GM19452 (cell line): ENCODE measurements at regions not wholly inside any gene's neighbourhood (a gene's known extent, or its start where the extent isn't known, plus 50 kb on each side); places are given as distances from the start of the nearest gene placed in this dataset.

Experiments used
- ATAC-seq: cut with Tn5 transposase; IDR thresholded peaks from one replicate; pipeline ENCODE4 v1.9.1; 2021; ENCODE audit not compliant: unreplicated experiment

DNA sequence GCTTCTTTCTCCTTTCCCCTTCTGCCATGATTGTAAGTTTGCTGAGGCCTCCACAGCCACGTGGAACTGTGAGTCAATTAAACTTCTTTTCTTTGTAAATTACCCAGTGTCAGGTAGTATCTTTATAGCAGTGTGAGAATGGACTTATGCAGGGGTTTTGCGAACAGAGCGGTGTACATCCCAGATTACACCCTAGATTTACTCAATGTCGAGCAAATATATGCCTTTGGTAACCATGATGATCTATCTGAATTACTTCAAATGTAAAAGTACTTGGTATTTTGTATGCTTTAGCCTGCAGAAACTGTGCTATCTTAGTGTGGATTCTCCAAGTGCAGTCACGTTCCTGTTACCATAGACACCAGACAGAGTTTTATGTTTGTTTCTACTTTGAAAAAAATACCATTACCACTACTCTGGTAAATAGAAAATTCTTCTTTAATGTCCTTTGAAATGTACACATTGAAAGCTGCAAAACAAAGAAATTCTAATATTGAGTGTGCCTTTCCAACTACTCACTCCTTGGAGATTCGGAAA is 510.4 kb upstream of the ARGLU1 start:
- no peak for ATAC-seq

DNA sequence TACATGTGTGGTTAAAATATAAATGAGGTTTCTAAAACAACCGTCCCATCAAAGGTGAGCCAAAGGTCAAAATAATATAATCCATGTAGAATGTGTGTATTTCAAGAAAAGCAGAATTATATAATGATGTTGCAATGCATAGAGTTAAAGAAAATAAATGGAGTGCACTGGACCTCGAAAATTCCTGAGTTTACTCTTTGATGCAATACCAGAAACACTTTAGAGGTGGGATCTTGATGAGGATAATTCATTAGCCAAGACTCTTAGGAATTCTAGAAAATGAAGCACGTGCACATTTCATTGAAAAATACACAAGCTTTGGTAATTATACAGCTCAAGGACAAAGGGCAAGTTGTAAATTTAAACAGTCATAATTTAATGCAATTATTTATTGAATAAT is 508.9 kb upstream of the ARGLU1 start:
- no peak for ATAC-seq

DNA sequence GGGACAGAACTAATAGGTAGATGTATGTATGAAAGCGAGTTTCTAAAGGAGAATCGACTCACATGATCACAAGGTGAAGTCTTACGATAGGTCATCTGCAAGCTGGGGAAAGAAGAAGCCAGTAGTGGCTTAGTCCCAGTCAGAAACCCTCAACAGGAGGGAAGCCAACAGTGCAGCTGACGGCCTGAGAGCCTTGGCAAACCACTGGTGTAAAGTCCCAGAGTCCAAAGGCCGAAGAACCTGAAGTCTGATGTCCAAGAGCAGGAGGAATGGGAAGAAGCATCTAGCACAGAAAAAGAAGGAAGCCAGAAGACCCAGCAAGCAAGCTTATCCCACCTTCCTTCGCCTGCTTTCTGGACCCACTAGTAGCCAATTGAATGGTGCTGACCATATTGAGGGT is 507.6 kb upstream of the ARGLU1 start:
- no peak for ATAC-seq

DNA sequence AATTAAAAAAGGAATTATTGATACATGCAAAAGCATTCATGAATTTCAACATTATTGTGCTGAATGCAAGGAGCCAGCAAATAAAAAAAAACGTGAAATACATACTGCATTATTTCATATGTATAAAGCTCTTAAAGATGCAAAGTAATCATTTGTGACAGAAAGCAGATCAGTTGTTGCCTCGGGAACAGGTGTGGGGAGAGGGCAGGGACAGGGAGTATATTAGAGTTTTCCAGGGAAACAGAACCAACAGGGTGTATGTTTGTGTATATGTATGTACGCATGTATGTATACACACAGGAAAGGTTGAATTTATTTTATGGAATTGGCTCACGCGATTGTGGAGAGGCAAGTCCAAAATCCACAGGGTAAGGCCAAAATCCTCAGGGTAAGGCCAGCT is 502.9 kb upstream of the ARGLU1 start:
- no peak for ATAC-seq

DNA sequence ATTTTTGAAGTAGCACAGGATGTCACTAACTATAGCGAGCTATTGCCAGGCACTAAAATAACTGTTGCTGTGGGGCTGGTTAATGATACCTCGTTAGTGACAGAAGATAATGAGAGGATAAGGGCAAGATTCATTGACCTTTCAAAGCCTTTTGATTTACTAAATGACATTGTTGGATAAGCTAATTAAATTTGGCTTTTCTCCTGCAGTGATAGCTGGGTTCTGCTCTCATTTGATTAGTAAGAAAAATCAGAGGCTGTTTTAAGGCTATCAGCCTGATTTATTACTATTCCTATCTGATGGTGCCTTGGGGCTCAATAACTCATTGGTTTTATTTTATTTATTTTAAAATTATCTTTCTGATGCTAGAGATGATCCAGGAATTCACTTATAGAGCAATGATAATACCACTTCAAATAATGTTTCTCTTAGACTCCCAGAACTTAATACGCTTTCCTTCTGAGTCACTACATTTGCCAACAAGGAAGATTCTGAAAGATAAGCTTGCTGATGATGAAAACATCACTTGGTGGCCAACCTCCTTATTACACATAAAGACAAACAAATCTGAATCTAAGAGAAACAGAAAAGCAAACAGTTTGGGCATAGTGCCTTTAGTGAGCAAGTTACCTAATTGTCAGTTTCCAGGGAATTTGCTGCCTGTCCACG is 501.3 kb upstream of the ARGLU1 start:
- ATAC-seq = no peak

DNA sequence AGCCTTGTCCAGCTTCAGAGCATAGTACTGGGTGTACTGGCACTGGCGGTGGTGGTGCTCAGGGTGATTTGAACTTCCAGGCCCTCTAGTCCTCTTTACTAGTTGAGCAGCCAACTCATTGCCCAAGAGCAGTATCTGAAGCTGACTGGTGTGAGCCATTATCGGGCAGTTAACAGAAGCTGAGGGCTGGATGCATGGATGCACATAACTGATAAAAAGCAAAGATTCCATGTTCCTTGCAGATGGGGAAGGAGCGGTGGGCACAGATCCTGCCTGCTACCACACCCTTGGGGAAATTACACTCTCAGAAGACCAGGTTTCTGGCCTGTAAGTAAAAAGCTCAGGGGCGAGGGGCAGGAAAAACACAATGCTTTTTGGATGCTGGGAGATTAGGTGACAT is 499.4 kb upstream of the ARGLU1 start:
- no peak for ATAC-seq

DNA sequence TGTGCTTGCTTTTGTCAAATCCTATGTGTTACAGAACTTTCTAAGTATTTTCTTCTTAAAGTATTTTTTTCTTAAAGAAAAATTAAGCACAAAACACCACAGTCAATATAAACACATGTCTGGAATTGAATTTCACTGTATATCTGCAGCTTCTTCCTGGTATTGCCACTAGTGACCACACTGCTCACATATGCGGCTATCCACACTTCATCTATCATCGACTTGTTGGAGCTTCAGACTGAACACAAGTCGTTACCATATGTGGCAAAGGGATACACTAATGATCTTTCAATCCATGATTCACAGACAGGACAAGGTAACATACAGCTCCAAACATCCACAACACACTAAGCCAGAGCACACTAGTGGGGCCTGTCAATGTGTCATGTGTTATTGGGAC is 498.4 kb upstream of the ARGLU1 start:
- no peak for ATAC-seq

DNA sequence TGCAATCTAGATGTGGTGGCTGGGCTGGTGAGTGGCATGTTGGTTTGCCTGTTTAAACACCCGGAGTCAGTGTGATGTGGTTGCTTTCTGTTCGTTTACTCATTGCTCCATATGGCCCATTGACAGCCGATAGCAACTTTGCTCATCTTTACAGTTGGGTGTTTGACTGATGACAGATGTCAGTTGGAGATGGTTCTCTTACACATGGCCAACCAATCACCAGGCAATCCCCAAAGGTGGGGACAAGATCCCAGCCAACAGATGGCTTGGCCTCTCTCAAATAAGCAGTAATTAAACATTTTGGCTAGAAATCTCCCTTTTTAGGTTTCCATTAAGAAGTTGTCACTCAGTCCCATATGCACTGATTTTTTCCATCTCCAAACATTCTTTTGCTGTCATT is 497.1 kb upstream of the ARGLU1 start:
- no peak for ATAC-seq

DNA sequence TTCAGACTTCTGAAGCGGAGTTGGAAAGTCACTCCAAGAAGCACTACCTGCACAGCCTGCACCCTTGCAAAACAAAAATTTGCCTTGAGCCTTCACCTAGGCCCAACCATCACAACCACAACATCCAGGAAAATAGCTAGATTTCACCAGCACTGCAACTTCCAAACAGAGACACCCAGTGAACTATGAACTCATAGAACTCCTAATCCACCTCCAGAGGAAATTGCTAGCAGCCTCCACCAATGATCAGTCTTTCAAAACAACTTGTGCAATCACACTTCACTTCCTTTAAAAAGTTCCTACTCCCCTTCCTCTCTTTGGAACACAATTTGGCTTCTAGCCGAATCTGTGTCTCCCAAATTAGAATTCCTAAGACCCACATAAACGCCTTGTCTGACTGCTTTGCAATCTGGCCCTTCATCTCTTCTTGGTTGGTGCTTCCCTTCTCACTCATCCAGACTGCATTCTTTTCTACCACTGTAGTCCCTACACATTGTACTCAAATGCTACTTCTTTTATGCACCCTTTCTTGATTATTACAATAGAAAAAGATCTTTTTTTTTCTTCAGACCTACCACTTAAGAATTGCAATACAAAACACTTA is 489.2 kb upstream of the ARGLU1 start:
- ATAC-seq = no peak

DNA sequence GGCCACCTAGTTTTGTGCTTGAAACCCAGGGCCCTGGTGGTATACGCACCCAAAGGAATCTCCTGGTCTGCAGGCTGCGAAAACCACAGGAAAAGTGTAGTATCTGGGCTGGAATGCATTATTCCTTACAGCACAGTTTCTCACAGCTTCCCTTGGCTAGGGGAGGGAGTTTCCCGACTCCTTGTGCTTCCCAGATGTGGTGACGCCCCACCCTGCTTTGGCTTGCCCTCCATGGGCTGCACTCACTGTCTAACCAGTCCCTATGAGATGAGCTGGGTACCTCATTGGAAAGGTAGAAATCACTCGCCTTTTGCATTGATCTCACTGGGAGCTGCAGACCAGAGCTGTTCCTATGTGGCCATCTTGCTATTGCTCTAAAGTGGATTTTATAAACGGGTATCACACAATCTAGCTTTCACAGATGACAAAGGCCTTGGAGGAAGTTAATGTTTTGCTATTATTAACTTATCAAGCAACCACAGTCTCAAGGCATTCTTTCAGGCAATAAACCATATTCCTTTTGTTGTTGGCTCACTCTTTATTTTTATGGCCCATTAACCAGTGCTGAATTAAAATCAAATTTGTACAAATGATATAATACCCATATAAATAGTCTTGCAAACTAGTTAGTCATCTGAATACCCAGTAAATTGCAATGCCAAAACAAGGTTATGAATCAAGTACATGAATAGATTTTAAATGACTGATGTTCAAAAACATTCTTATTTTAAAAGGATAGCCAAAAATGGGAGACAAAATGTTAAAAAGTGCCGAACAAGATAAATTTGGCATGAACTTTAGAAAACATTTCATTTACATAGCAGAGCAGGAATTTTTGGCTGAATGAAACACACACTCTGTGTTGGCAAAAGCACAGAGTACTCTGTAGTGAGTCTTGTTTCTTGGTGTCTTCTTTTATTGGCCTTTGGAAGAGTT is 475.4 kb upstream of the ARGLU1 start:
- no peak for ATAC-seq

DNA sequence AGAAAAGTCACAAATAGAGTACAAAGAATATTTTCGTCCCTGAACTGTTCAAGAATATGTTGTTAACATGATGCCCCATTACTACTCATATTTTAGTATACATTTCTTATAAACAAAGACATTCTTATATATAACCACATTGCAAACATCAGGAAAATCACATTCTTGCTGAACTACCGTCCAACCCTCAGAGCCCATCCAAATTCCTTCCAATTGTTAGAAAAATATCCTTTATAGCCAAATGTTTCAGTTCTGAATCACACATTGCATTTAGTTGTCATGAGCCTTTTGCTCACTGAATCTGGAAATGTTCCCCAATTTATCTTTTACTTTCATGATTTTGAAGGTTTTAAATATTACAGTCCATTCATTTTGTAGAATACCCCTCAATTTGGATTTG is 467.8 kb upstream of the ARGLU1 start:
- no peak for ATAC-seq

DNA sequence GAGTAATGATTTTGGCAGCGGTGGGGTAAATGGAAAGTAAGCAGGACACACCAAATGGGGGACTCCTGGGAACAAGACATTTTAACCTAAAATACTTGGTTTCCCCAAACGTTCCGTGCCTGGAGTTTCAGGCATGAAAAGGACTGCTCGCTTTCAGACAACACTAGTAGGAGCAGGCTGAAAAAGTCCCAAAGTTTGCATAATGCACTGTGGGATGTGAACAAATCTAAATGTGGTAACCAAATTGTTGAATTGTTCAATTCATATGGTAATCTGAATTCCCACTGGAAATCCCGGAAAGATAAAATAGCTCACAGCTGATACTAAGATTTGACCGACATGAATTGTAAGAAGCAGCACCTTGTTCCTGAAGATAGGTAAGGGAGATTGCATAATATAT is 467.2 kb upstream of the ARGLU1 start:
- no peak for ATAC-seq

DNA sequence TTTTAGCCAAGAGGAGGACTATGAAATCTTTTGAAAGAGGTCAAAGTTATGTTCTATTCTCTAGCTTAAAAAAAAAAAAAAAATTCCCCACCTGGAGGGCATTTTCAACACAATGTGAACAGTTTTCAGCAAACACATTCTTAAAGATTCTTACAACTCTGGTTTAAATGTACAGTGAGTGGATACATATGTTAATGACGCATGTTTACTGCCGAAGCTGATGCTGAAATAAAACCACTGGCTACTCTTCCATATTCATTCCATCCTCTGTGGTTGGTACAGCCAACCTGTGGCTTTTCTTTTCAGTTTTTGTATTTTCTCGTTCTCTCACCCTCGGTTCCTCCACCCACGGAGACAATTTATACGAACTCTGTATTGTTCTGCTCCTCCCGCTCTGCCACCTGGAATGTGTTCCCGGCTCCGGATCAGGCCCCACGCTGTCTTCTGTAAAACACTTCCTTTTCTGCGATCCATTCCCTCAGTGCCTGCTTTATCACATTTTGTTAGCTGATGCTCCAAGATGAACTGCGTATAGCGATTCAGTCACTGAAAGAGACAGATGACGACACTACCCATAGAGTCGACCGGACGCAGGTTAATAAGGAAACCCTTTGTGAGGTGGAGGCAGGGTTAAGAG is 466.4 kb upstream of the ARGLU1 start:
- ATAC-seq = no peak

DNA sequence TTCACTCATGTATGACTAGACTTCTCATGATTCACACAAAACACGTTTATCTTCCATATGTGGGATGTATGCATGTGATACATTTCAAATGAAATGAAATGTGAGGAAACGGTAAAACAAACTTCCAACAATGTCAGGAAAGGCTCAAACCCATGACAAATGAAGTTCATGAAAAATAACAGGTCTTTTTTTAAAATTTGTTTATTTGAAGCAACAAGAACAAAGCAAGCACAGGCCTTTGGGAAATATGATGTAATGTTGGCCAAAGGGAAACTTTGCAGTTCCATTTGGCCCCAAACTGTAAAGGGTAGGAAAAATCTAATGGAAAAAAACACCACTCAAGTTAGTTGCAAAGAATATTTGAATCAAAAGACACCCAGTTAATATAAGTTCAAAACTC is 463.8 kb upstream of the ARGLU1 start:
- ATAC-seq = no peak

DNA sequence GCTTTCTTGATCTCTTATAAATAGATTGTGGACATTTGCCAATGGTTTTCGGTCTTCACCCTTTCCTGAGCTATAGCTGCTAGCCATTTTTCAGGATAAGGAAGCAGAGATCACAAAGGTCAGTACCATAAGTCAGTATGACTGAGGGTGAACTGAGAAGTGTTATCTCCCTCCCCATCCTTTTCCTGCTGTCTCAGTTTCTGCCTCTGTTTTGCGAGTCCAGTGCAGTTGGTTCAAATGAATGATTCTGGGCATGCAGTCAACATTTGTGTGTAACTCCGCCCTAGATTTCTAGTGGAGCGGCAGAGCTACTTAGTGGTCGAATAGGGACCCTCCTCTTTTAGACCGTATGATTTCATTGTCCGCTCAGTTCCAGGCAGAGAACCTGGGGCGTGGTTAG is 460.8 kb upstream of the ARGLU1 start:
- no peak for ATAC-seq

DNA sequence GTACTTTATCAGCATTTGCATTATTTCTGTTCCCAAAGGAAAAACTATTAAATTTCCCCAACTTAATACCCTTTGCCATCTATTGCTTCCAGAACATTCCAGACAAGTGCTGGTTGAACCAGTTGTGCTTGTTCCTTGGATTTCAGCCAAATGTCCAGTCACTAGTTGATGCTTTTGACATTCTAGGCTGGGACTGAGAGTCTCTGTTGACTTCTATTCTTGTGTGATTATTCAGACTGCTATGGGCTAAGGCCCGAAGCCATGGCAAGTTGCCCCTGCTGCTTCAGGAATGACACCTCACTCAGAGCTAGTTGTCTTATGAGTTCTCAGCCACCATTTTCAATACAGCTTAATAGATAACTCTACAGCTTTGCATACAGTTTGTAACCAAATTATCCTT is 458.1 kb upstream of the ARGLU1 start:
- ATAC-seq = no peak

DNA sequence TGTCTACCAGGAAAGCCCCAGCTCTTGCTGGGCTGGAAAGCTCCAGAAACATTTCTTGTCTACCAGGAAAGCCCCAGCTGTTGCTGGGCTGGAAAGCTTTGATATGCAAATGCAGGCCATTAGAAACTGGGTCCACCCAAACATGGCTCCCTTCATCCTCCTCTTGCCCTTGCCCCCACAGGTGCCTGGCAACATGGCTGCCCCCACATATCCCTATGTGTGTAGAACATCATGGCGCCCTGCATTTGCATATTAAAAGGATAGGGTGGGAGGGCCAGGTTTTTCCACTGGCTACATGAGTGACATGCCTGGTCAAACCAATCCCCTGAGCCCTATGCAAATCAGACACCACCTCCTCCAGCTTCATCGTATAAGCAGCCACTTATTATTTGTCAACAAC is 455.4 kb upstream of the ARGLU1 start:
- ATAC-seq = no peak

DNA sequence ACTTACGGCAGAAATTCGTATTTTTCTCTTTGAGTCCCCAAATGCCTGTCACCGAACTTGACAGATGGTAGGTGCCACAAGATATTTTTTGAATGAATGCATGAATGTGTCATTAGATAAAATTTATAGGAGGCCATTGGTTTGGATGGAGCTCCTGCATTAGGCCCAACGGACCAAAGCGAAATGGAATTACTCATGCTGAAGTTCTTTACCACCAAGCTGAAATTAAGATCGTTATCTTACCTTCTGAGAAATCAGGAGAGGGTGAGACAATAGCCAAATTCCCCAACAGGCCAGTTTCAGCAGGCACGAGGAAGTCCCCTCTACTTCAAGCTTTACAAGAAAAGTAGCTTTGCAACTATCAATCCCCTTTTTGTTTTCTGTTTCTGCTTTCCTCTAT is 452.5 kb upstream of the ARGLU1 start:
- no peak for ATAC-seq

DNA sequence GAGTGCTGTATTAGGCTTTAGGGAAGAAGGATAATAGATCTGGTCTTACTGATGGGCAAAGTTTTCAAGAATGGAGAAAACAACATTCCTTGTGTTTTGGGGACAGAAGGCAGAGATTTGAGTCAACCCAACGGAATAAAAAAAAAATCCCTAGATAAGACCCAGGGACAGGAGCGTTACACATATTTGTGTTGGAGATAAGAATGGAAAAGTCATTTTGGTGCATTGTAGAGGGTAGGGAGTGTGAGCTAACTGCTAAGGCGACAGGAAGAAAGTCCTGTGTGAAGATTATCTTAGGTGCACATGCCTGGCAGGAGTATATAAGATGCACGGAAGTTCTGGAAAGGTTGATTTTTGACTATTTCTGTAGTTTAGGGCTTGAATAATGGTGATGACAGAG is 450.3 kb upstream of the ARGLU1 start:
- ATAC-seq = no peak

DNA sequence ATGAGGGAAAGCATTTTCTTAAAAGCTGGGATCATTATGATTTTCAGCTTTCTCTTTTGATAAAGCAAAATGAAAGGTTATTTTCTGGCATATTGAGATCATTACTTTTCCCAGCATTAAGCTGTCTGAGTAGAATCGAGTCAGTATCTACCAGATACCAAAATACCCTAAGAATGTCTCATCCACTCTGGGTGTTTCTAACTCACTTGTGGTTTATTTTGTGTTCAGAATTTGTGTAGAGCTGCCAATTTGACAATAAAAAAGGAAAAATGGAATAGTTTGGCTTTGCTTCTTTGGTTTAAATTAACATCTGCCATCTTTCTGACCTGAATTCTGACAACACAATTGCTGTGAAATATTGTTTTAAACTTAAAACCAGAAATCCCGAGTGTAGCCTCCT is 438.7 kb upstream of the ARGLU1 start:
- ATAC-seq = no peak

DNA sequence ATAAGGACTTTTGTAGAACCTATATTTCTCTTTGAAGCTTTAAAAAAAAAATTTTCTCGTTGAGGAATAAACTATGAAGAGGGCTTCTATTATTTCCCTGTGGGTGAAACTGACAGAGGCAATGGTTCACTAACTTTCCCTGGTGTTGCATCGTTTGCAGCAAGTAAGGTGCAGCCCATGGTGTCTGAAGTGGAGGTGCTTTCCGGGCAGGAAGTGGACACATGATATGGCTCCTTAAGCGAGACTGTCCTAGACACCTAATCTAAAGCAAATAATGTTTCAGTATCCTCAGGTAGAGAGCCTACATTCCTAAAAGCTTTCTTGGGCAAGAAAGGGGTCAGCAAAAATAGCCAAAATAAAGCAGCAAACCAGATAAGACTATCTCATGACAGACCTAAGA is 437.6 kb upstream of the ARGLU1 start:
- ATAC-seq = no peak
